Natural killer cell (primary cell): ENCODE measurements at regions not wholly inside any gene's neighbourhood (a gene's known extent, or its start where the extent isn't known, plus 50 kb on each side); places are given as distances from the start of the nearest gene placed in this dataset.

Experiments used
- ATAC-seq, 3 donors: fragments of 150-1000 bp in 2 of 3; fragments of 200-7000 bp in 1 of 3; cut with Tn5 transposase; 1 replicate in 1 of 3; 2 replicates in 2 of 3; pipeline ENCODE4 v1.10.0; 2021; ENCODE audit warnings: mild to moderate bottlenecking in 2 of 3, moderate library complexity in 2 of 3
- DNase-seq, 2 donors: peaks; one replicate each; pipeline versions ENCODE4 v3.0.0 to v3.0.0-alpha.2; 2013 to 2021; ENCODE audit warnings: mixed read lengths in 1 of 2
- H3K27ac ChIP-seq: one replicate; pipeline ENCODE4 v1.5.1; 2013; ENCODE audit warnings: mild to moderate bottlenecking, low read length
- H3K27me3 ChIP-seq: one replicate; pipeline ENCODE4 v1.6.1; 2013; ENCODE audit warnings: low read length; ENCODE audit not compliant: control insufficient read depth, insufficient read depth
- H3K36me3 ChIP-seq: one replicate; pipeline ENCODE4 v1.6.1; 2013; ENCODE audit warnings: low read length; ENCODE audit not compliant: control insufficient read depth, insufficient read depth
- H3K4me1 ChIP-seq: one replicate; pipeline ENCODE4 v1.6.1; 2013; ENCODE audit warnings: low read length; ENCODE audit not compliant: control insufficient read depth, insufficient read depth
- H3K4me3 ChIP-seq: one replicate; pipeline ENCODE4 v1.5.1; 2013; ENCODE audit warnings: low read length
- H3K9me3 ChIP-seq: one replicate; pipeline ENCODE4 v1.6.1; 2013; ENCODE audit warnings: low read length; ENCODE audit not compliant: control insufficient read depth, insufficient read depth
- H3K27ac Mint-ChIP-seq, 2 donors: one replicate each; pipeline ENCODE4 v1.8.0; 2022; ENCODE audit warnings: mild to moderate bottlenecking in 2 of 2, mixed read lengths in 2 of 2, moderate library complexity in 1 of 2
- H3K27me3 Mint-ChIP-seq, 2 donors: one replicate each; pipeline ENCODE4 v1.8.0; 2022; ENCODE audit warnings: low read depth in 2 of 2, mixed read lengths in 2 of 2
- H3K36me3 Mint-ChIP-seq: one replicate; pipeline ENCODE4 v1.8.0; 2022; ENCODE audit warnings: mixed read lengths
- H3K4me1 Mint-ChIP-seq, 2 donors: one replicate each; pipeline ENCODE4 v1.8.0; 2022; ENCODE audit warnings: mixed read lengths in 2 of 2
- H3K4me3 Mint-ChIP-seq: one replicate; pipeline ENCODE4 v1.8.0; 2022; ENCODE audit warnings: mild to moderate bottlenecking, moderate library complexity, mixed read lengths
- H3K9me3 Mint-ChIP-seq, 2 donors: one replicate each; pipeline ENCODE4 v1.8.0; 2022; ENCODE audit warnings: mixed read lengths in 2 of 2
- CTCF ChIP-seq: fragments of 200-600 bp; IDR thresholded peaks from one replicate; pipeline ENCODE4 v1.8.0; 2022; ENCODE audit warnings: antibody characterized with exemption
- WGBS: methylation state at CpG from one replicate; pipeline ENCODE4 v1.1.7; 2013; ENCODE audit warnings: missing lambda C conversion rate; ENCODE audit not compliant: insufficient coverage; 5-methylcytosine and 5-hydroxymethylcytosine counted together
- intact Hi-C: fragments of 100-400 bp; cut with micrococcal nuclease; formaldehyde crosslinking; loops from one replicate; pipeline ENCODE4 v1.14.2; 2022

GRCh38 chr20:30598460-30599230 lies 658.8 kb upstream of the DEFB115 start:
- H3K4me3 Mint-ChIP-seq, result no peak overlapping the region
- H3K36me3 ChIP-seq, result no peaks in the 10 kb centered on the region

GRCh38 chr20:30599990-30600389 lies 657.5 kb upstream of the DEFB115 start:
- H3K4me3 Mint-ChIP-seq, result no peak overlapping the region
- DNase-seq (no peak), ATAC-seq (no peak)
- TF ChIP-seq CTCF, result no peak
- no peaks in the 10 kb centered on the region for H3K27me3 Mint-ChIP-seq
- Histone ChIP-seq H3K27ac (no peak overlapping the region), H3K36me3 (no peaks in the 10 kb centered on the region), H3K9me3 (peaks cover 9% of the 10 kb centered on the region), H3K27me3 (no peaks in the 10 kb centered on the region), H3K4me3 (no peak overlapping the region), H3K4me1 (no peaks in the 10 kb centered on the region)
- intact Hi-C loops, result no loop called here
- no peaks in the 10 kb centered on the region for H3K4me1 Mint-ChIP-seq
- no peaks in the 10 kb centered on the region for H3K36me3 Mint-ChIP-seq
- H3K9me3 Mint-ChIP-seq, result peaks cover 4% of the 10 kb centered on the region in 2 donors
- WGBS, result 72% methylated on average over 2 of the region's 2 CpGs
- H3K27ac Mint-ChIP-seq, result no peak overlapping the region

More at GRCh38 chr20:30598460-30599230, 658.8 kb upstream of the DEFB115 start:
- Mint-ChIP-seq H3K27ac (no peak overlapping the region), H3K27me3 (no peaks in the 10 kb centered on the region), H3K9me3 (peaks cover 4% of the 10 kb centered on the region in 2 donors), H3K36me3 (no peaks in the 10 kb centered on the region), H3K4me1 (no peaks in the 10 kb centered on the region)
- Histone ChIP-seq H3K4me1 (no peaks in the 10 kb centered on the region), H3K27me3 (no peaks in the 10 kb centered on the region), H3K9me3 (peaks cover 13% of the 10 kb centered on the region), H3K4me3 (no peak overlapping the region), H3K27ac (no peak overlapping the region)
- TF ChIP-seq CTCF, result no peak
- intact Hi-C loops, result no loop called here
- DNase-seq (no peak), ATAC-seq (no peak)
- WGBS, result 87% methylated on average over 5 of the region's 5 CpGs

- ATAC-seq, result no peak
- no peaks in the 10 kb centered on the region for H3K4me1 Mint-ChIP-seq
These were observed 655.5 kb upstream of the DEFB115 start for GRCh38 chr20:30601974-30602373.

More at GRCh38 chr20:30601974-30602373, 655.5 kb upstream of the DEFB115 start:
- no peaks in the 10 kb centered on the region for H3K27me3 Mint-ChIP-seq
- H3K4me3 ChIP-seq, result no peak overlapping the region
- H3K36me3 ChIP-seq, result no peaks in the 10 kb centered on the region
- 74% methylated on average over 2 of the region's 2 CpGs for WGBS
- no peak overlapping the region for H3K4me3 Mint-ChIP-seq
- no peaks in the 10 kb centered on the region for H3K27me3 ChIP-seq
- no peak overlapping the region for H3K27ac Mint-ChIP-seq
- H3K36me3 Mint-ChIP-seq, result no peaks in the 10 kb centered on the region
- DNase-seq, result no peak
- no peak overlapping the region for H3K27ac ChIP-seq
- intact Hi-C loops, result no loop called here
- TF ChIP-seq CTCF, result no peak
- H3K9me3 Mint-ChIP-seq, result peaks cover 4 to 7% of the 10 kb centered on the region in 2 donors
- H3K4me1 ChIP-seq, result no peaks in the 10 kb centered on the region
- peaks cover 7% of the 10 kb centered on the region for H3K9me3 ChIP-seq
